SK-N-SH (cell line): ENCODE measurements at regions not wholly inside any gene's neighbourhood (a gene's known extent, or its start where the extent isn't known, plus 50 kb on each side); places are given as distances from the start of the nearest gene placed in this dataset.

ENCODE experiments used
- CTCF ChIP-seq: fragments of 200-600 bp; sonication (generic); IDR thresholded peaks from 2 replicates; pipeline ENCODE4 v1.6.1; 2017; ENCODE audit warnings: antibody characterized with exemption, mild to moderate bottlenecking, moderate library complexity
- EP300 ChIP-seq, 2 experiments: IDR thresholded peaks; 2 replicates each; pipeline versions ENCODE4 v1.4.0 to v1.6.1; 2012; ENCODE audit warnings: borderline replicate concordance in 1 of 2, low read depth in 1 of 2, low read length in 1 of 2
- EZH2phosphoT487 ChIP-seq: fragments of 200-600 bp; sonication (generic); IDR thresholded peaks from 2 replicates; pipeline ENCODE4 v1.6.1; 2017; ENCODE audit warnings: low read depth, mixed run types, mild to moderate bottlenecking, antibody characterized with exemption, moderate library complexity, borderline replicate concordance
- GABPA ChIP-seq: IDR thresholded peaks from 2 replicates; pipeline ENCODE4 v1.4.0; 2012; ENCODE audit warnings: low read depth, mild to moderate bottlenecking
- NFIC ChIP-seq: IDR thresholded peaks from 2 replicates; pipeline ENCODE4 v1.4.0; 2012; ENCODE audit warnings: borderline replicate concordance
- NRF1 ChIP-seq: IDR thresholded peaks from 2 replicates; pipeline ENCODE4 v1.6.1; 2012; ENCODE audit warnings: low read depth, mild to moderate bottlenecking, low read length
- PBX3 ChIP-seq: IDR thresholded peaks from 2 replicates; pipeline ENCODE4; 2012
- POLR2AphosphoS5 ChIP-seq: IDR thresholded peaks from 2 replicates; pipeline ENCODE4 v1.6.1; 2012; ENCODE audit warnings: low read depth, low read length
- RAD21 ChIP-seq: IDR thresholded peaks from 2 replicates; pipeline ENCODE4 v1.6.1; 2012; ENCODE audit warnings: mild to moderate bottlenecking, low read length
- RCOR1 ChIP-seq: fragments of 150-350 bp; IDR thresholded peaks from 2 replicates; pipeline ENCODE4 v1.6.1; 2017; ENCODE audit warnings: antibody characterized with exemption, low read length
- REST ChIP-seq: IDR thresholded peaks from 2 replicates; pipeline ENCODE4 v1.6.1; 2012; ENCODE audit warnings: mild to moderate bottlenecking, low read depth, low read length, moderate library complexity
- TAF1 ChIP-seq: IDR thresholded peaks from 2 replicates; pipeline ENCODE4 v1.6.1; 2012; ENCODE audit warnings: low read depth, mild to moderate bottlenecking, low read length, moderate library complexity, borderline replicate concordance
- TCF12 ChIP-seq: IDR thresholded peaks from 2 replicates; pipeline ENCODE4 v1.4.0; 2012

GRCh38 chr4:135553213-135553612, 1351.6 kb upstream of the PABPC4L start:
- TF ChIP-seq POLR2AphosphoS5: no peak
- no peak for TF ChIP-seq NFIC
- TF ChIP-seq CTCF: no peak
- TF ChIP-seq TCF12: no peak
- no peak for TF ChIP-seq EZH2phosphoT487
- no peak for TF ChIP-seq PBX3
- TF ChIP-seq GABPA: no peak
- no peak for TF ChIP-seq RAD21
- no peak for TF ChIP-seq NRF1
- no peak for TF ChIP-seq REST
- TF ChIP-seq EP300 (IDR thresholded peaks at IDR 0.05; ENCODE audit: borderline replicate concordance in 1 of 2, low read depth in 1 of 2, low read length in 1 of 2): no peak
- no peak for TF ChIP-seq RCOR1
- no peak for TF ChIP-seq TAF1
